Neural cell (in vitro differentiated cells): ENCODE measurements at regions not wholly inside any gene's neighbourhood (a gene's known extent, or its start where the extent isn't known, plus 50 kb on each side); places are given as distances from the start of the nearest gene placed in this dataset.

Source experiments
- H2AFZ ChIP-seq: fragments of 200-600, 300-800 bp; sonication (generic), shearing (Covaris generic); 2 replicates; pipeline ENCODE4 v1.6.0; 2014; ENCODE audit warnings: low read depth, mild to moderate bottlenecking, antibody characterized with exemption, low read length, moderate library complexity
- H3F3A ChIP-seq: fragments of 200-600 bp; shearing (Covaris generic); 2 replicates; pipeline ENCODE4 v1.6.1; 2016; ENCODE audit warnings: mild to moderate bottlenecking, moderate library complexity, mixed read lengths, antibody characterized with exemption, low read length; ENCODE audit not compliant: insufficient read depth, poor library complexity, severe bottlenecking
- H3K27ac ChIP-seq: fragments of 200-600, 300-800 bp; sonication (generic), shearing (Covaris generic); 2 replicates; pipeline ENCODE4 v1.5.1; 2014; ENCODE audit warnings: mild to moderate bottlenecking, low read length, moderate library complexity
- H3K27me3 ChIP-seq: fragments of 300-800, 200-600 bp; sonication (generic), shearing (Covaris generic); 2 replicates; pipeline ENCODE4 v1.6.0; 2014; ENCODE audit warnings: mild to moderate bottlenecking, low read depth, low read length, moderate library complexity; ENCODE audit not compliant: insufficient read depth
- H3K36me3 ChIP-seq: fragments of 300-800, 200-600 bp; sonication (generic), shearing (Covaris generic); 2 replicates; pipeline ENCODE4 v1.5.1; 2014; ENCODE audit warnings: mild to moderate bottlenecking, antibody characterized with exemption, low read length, moderate library complexity; ENCODE audit not compliant: insufficient read depth
- H3K4me2 ChIP-seq: fragments of 300-800, 200-600 bp; sonication (generic), shearing (Covaris generic); 2 replicates; pipeline ENCODE4 v1.6.0; 2014; ENCODE audit warnings: mild to moderate bottlenecking, low read length
- H3K4me3 ChIP-seq: fragments of 300-800, 200-600 bp; sonication (generic), shearing (Covaris generic); 2 replicates; pipeline ENCODE4 v1.5.1; 2014; ENCODE audit warnings: mild to moderate bottlenecking, low read length, moderate library complexity
- H3K79me2 ChIP-seq: fragments of 200-600 bp; shearing (Covaris generic); replicated peaks from 2 replicates; pipeline ENCODE4 v1.6.0; 2014; ENCODE audit warnings: mild to moderate bottlenecking, low read length, moderate library complexity; ENCODE audit not compliant: insufficient read depth
- H3K9ac ChIP-seq: fragments of 300-800, 200-600 bp; sonication (generic), shearing (Covaris generic); 2 replicates; pipeline ENCODE4 v1.6.1; 2016; ENCODE audit warnings: mild to moderate bottlenecking, low read length, mixed read lengths
- H3K9me2 ChIP-seq: fragments of 200-600 bp; shearing (Covaris generic); 2 replicates; pipeline ENCODE4 v1.6.1; 2016; ENCODE audit warnings: mild to moderate bottlenecking, low read length, mixed read lengths; ENCODE audit not compliant: insufficient read depth
- H3K9me3 ChIP-seq: fragments of 200-600, 300-800 bp; sonication (generic), shearing (Covaris generic); 2 replicates; pipeline ENCODE4 v1.6.1; 2016; ENCODE audit warnings: mild to moderate bottlenecking, mixed run types, low read length, moderate library complexity, mixed read lengths
- H4K20me1 ChIP-seq: fragments of 200-600 bp; shearing (Covaris generic); 2 replicates; pipeline ENCODE4 v1.6.1; 2016; ENCODE audit warnings: mild to moderate bottlenecking, mixed run types; ENCODE audit not compliant: insufficient read depth
- EP300 ChIP-seq: fragments of 450-650 bp; conservative IDR thresholded peaks from 2 replicates; pipeline ENCODE4 v1.6.1; 2014; ENCODE audit warnings: antibody characterized with exemption, mild to moderate bottlenecking, moderate library complexity; ENCODE audit not compliant: poor library complexity, severe bottlenecking
- EZH2 ChIP-seq: fragments of 200-600, 300-800 bp; shearing (Covaris generic), sonication (generic); IDR thresholded peaks from 2 replicates; pipeline ENCODE4 v1.6.1; 2014; ENCODE audit warnings: antibody characterized with exemption, low read length, borderline replicate concordance, mild to moderate bottlenecking; ENCODE audit not compliant: insufficient read depth, poor library complexity, severe bottlenecking
- MXI1 ChIP-seq: fragments of 450-650 bp; conservative IDR thresholded peaks from 2 replicates; pipeline ENCODE4 v1.6.1; 2014; ENCODE audit warnings: antibody characterized with exemption, mild to moderate bottlenecking; ENCODE audit not compliant: poor library complexity, severe bottlenecking
- POLR2AphosphoS5 ChIP-seq: IDR thresholded peaks from 2 replicates; pipeline ENCODE4 v1.6.1; 2012
- RAD21 ChIP-seq: fragments of 450-650 bp; conservative IDR thresholded peaks from 2 replicates; pipeline ENCODE4 v1.6.1; 2014; ENCODE audit warnings: antibody characterized with exemption, mild to moderate bottlenecking, moderate library complexity
- REST ChIP-seq: IDR thresholded peaks from 2 replicates; pipeline ENCODE4 v1.6.1; 2012; ENCODE audit warnings: borderline replicate concordance
- SMC3 ChIP-seq: fragments of 450-650 bp; conservative IDR thresholded peaks from 2 replicates; pipeline ENCODE4 v1.6.1; 2014; ENCODE audit warnings: antibody characterized with exemption, mild to moderate bottlenecking, moderate library complexity; ENCODE audit not compliant: poor library complexity
- TAF1 ChIP-seq: IDR thresholded peaks from 2 replicates; pipeline ENCODE4 v1.6.1; 2012; ENCODE audit warnings: low read depth
- TF ChIP-seq, protein P1 (sequence below): fragments of 450-650 bp; IDR thresholded peaks from 2 replicates; pipeline ENCODE4 v1.5.1; 2014; ENCODE audit warnings: antibody characterized with exemption, mild to moderate bottlenecking, moderate library complexity; ENCODE audit not compliant: poor library complexity, severe bottlenecking

GRCh38 chr10:123577921-123578461, 88.2 kb upstream of the GPR26 start:
- H3K27me3 ChIP-seq = peaks cover 19% of the 10 kb centered on the region
- H3F3A ChIP-seq = no peaks in the 10 kb centered on the region
- TF ChIP-seq RAD21 = no peak
- TF ChIP-seq POLR2AphosphoS5 = no peak
- no peak for TF ChIP-seq REST
- TF ChIP-seq EZH2 = no peak
- TF ChIP-seq TAF1 = no peak
- TF ChIP-seq, protein P1, sequence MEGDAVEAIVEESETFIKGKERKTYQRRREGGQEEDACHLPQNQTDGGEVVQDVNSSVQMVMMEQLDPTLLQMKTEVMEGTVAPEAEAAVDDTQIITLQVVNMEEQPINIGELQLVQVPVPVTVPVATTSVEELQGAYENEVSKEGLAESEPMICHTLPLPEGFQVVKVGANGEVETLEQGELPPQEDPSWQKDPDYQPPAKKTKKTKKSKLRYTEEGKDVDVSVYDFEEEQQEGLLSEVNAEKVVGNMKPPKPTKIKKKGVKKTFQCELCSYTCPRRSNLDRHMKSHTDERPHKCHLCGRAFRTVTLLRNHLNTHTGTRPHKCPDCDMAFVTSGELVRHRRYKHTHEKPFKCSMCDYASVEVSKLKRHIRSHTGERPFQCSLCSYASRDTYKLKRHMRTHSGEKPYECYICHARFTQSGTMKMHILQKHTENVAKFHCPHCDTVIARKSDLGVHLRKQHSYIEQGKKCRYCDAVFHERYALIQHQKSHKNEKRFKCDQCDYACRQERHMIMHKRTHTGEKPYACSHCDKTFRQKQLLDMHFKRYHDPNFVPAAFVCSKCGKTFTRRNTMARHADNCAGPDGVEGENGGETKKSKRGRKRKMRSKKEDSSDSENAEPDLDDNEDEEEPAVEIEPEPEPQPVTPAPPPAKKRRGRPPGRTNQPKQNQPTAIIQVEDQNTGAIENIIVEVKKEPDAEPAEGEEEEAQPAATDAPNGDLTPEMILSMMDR = no peak
- TF ChIP-seq EP300 = no peak
- TF ChIP-seq SMC3 = no peak
- TF ChIP-seq MXI1 = no peak

GRCh38 chr10:123578721-123579120, 87.4 kb upstream of the GPR26 start:
- H3K4me2 ChIP-seq = no peak overlapping the region
- no peaks in the 10 kb centered on the region for H3K79me2 ChIP-seq
- no peaks in the 10 kb centered on the region for H3F3A ChIP-seq
- no peaks in the 10 kb centered on the region for H3K36me3 ChIP-seq
- H4K20me1 ChIP-seq = no peaks in the 10 kb centered on the region
- no peak overlapping the region for H2AFZ ChIP-seq
- no peaks in the 10 kb centered on the region for H3K9me2 ChIP-seq
- no peaks in the 10 kb centered on the region for H3K9me3 ChIP-seq
- H3K4me3 ChIP-seq = no peak overlapping the region
- H3K9ac ChIP-seq = no peak overlapping the region
- H3K27ac ChIP-seq = no peak overlapping the region
- H3K27me3 ChIP-seq = peaks cover 25% of the 10 kb centered on the region
- TF ChIP-seq EZH2 (no peak), TAF1 (no peak), SMC3 (no peak), MXI1 (no peak), REST (no peak), EP300 (no peak), POLR2AphosphoS5 (no peak), RAD21 (no peak)
- TF ChIP-seq, protein P1 = no peak

More at GRCh38 chr10:123577921-123578461, 88.2 kb upstream of the GPR26 start:
- no peaks in the 10 kb centered on the region for H3K9me3 ChIP-seq
- no peaks in the 10 kb centered on the region for H3K9me2 ChIP-seq
- no peak overlapping the region for H2AFZ ChIP-seq
- H3K4me2 ChIP-seq = no peak overlapping the region
- no peaks in the 10 kb centered on the region for H3K36me3 ChIP-seq
- H3K79me2 ChIP-seq = no peaks in the 10 kb centered on the region
- H3K27ac ChIP-seq = no peak overlapping the region
- H3K4me3 ChIP-seq = no peak overlapping the region
- no peak overlapping the region for H3K9ac ChIP-seq
- no peaks in the 10 kb centered on the region for H4K20me1 ChIP-seq
